WTC11 (cell line): ENCODE measurements at regions not wholly inside any gene's neighbourhood (a gene's known extent, or its start where the extent isn't known, plus 50 kb on each side); places are given as distances from the start of the nearest gene placed in this dataset.

Experiments
- ATAC-seq: fragments of 200-7000 bp; cut with Tn5 transposase; 2 replicates; pipeline ENCODE4 v1.10.0; 2021; ENCODE audit warnings: mild to moderate bottlenecking, moderate library complexity
- CTCF ChIA-PET: fragments of 300-600 bp; sonication (Branson Sonifier 250); formaldehyde crosslinking; loops from one replicate; lab custom pipeline; 2021; ENCODE audit warnings: antibody characterized with exemption; lab: Charles Lee
- POLR2A ChIA-PET: fragments of 350-600 bp; sonication (Branson Sonifier 250); formaldehyde crosslinking; loops from one replicate; lab custom pipeline; 2021; ENCODE audit warnings: antibody characterized with exemption; lab: Charles Lee
- DNase-seq: peaks from one replicate; pipeline ENCODE4 v3.0.0; 2021; ENCODE audit warnings: low spot score
- H3K27ac Mint-ChIP-seq: 2 replicates; pipeline ENCODE4 v1.8.0; 2021; ENCODE audit warnings: mixed read lengths
- H3K27me3 Mint-ChIP-seq: 2 replicates; pipeline ENCODE4 v1.8.0; 2021; ENCODE audit warnings: low read depth, mild to moderate bottlenecking, moderate library complexity, mixed read lengths
- H3K36me3 Mint-ChIP-seq: 2 replicates; pipeline ENCODE4 v1.8.0; 2021; ENCODE audit warnings: mixed read lengths
- H3K4me1 Mint-ChIP-seq: 2 replicates; pipeline ENCODE4 v1.8.0; 2022; ENCODE audit warnings: mixed read lengths
- H3K4me3 Mint-ChIP-seq: 2 replicates; pipeline ENCODE4 v1.8.0; 2021; ENCODE audit warnings: mild to moderate bottlenecking, moderate library complexity, mixed read lengths
- H3K9me3 Mint-ChIP-seq: 2 replicates; pipeline ENCODE4 v1.8.0; 2021; ENCODE audit warnings: mixed read lengths
- ELF4 ChIP-seq: sonication (generic); formaldehyde crosslinking; IDR thresholded peaks from 2 replicates; pipeline ENCODE4 v1.8.1; 2022; ENCODE audit warnings: low read depth, mild to moderate bottlenecking, moderate library complexity, missing genetic modification reagents
- IRF2 ChIP-seq: sonication (generic); formaldehyde crosslinking; IDR thresholded peaks from 2 replicates; pipeline ENCODE4 v1.8.0; 2022; ENCODE audit warnings: low read depth, missing genetic modification reagents, borderline replicate concordance
- JUN ChIP-seq: sonication (generic); formaldehyde crosslinking; IDR thresholded peaks from 2 replicates; pipeline ENCODE4 v1.8.0; 2023; ENCODE audit warnings: mild to moderate bottlenecking, missing genetic modification reagents
- NFYB ChIP-seq: sonication (generic); formaldehyde crosslinking; conservative IDR thresholded peaks from 2 replicates; pipeline ENCODE4 v1.8.0; 2022; ENCODE audit warnings: low read depth, missing genetic modification reagents
- NR1H2 ChIP-seq: sonication (generic); formaldehyde crosslinking; IDR thresholded peaks from 2 replicates; pipeline ENCODE4 v1.9.0; 2021; ENCODE audit warnings: mild to moderate bottlenecking, moderate library complexity, missing genetic modification reagents
- NR2C2 ChIP-seq: sonication (generic); formaldehyde crosslinking; IDR thresholded peaks from 2 replicates; pipeline ENCODE4 v1.8.0; 2022; ENCODE audit warnings: mild to moderate bottlenecking, missing genetic modification reagents
- PRRX2 ChIP-seq: fragments of 250-450 bp; sonication (Bioruptor Pico); IDR thresholded peaks from 2 replicates; pipeline ENCODE4 v1.8.0; 2021; ENCODE audit warnings: mild to moderate bottlenecking
- RORB ChIP-seq: fragments of 250-450 bp; sonication (Bioruptor Pico); IDR thresholded peaks from 2 replicates; pipeline ENCODE4 v1.9.0; 2021; ENCODE audit warnings: mild to moderate bottlenecking
- SMAD4 ChIP-seq: sonication (generic); formaldehyde crosslinking; IDR thresholded peaks from 2 replicates; pipeline ENCODE4 v1.8.0; 2022; ENCODE audit warnings: mild to moderate bottlenecking, missing genetic modification reagents
- ZNF138 ChIP-seq: sonication (generic); formaldehyde crosslinking; conservative IDR thresholded peaks from 2 replicates; pipeline ENCODE4 v1.8.1; 2022; ENCODE audit warnings: mild to moderate bottlenecking, moderate library complexity, missing genetic modification reagents
- ZNF263 ChIP-seq: sonication (generic); formaldehyde crosslinking; IDR thresholded peaks from 2 replicates; pipeline ENCODE4 v1.8.1; 2022; ENCODE audit warnings: low read depth, mild to moderate bottlenecking, moderate library complexity, missing genetic modification reagents
- ZNF396 ChIP-seq: fragments of 250-450 bp; sonication (Bioruptor Pico); IDR thresholded peaks from 2 replicates; pipeline ENCODE4 v1.8.0; 2021; ENCODE audit warnings: mild to moderate bottlenecking, moderate library complexity, borderline replicate concordance
- ZNF416 ChIP-seq: fragments of 250-450 bp; sonication (Bioruptor Pico); IDR thresholded peaks from 2 replicates; pipeline ENCODE4 v1.9.0; 2021; ENCODE audit warnings: mild to moderate bottlenecking, inconsistent platforms
- TF ChIP-seq, protein P1 (sequence below): fragments of 250-450 bp; sonication (Bioruptor Pico); IDR thresholded peaks from 2 replicates; pipeline ENCODE4 v1.9.0; 2021; ENCODE audit warnings: mild to moderate bottlenecking
- TF ChIP-seq, protein P2 (sequence below): sonication (generic); formaldehyde crosslinking; IDR thresholded peaks from 2 replicates; pipeline ENCODE4 v1.8.1; 2023; ENCODE audit warnings: mild to moderate bottlenecking, missing genetic modification reagents, moderate library complexity
- TF ChIP-seq, protein P3 (sequence below): sonication (generic); formaldehyde crosslinking; IDR thresholded peaks from 2 replicates; pipeline ENCODE4 v1.8.0; 2022; ENCODE audit warnings: missing genetic modification reagents
- TF ChIP-seq, protein P4 (sequence below): sonication (generic); formaldehyde crosslinking; IDR thresholded peaks from 2 replicates; pipeline ENCODE4 v1.8.1; 2023; ENCODE audit warnings: mild to moderate bottlenecking, missing genetic modification reagents, moderate library complexity
- TF ChIP-seq, protein P5 (sequence below): fragments of 250-450 bp; sonication (Bioruptor Pico); IDR thresholded peaks from 2 replicates; pipeline ENCODE4 v2.1.2; 2022; ENCODE audit warnings: mild to moderate bottlenecking, moderate library complexity
- TF ChIP-seq, protein P6 (sequence below): sonication (generic); formaldehyde crosslinking; IDR thresholded peaks from 2 replicates; pipeline ENCODE4 v1.8.1; 2022; ENCODE audit warnings: missing genetic modification reagents, borderline replicate concordance
- TF ChIP-seq, protein P7 (sequence below): sonication (generic); formaldehyde crosslinking; IDR thresholded peaks from 2 replicates; pipeline ENCODE4 v1.8.0; 2022; ENCODE audit warnings: mild to moderate bottlenecking, missing genetic modification reagents

DNA sequence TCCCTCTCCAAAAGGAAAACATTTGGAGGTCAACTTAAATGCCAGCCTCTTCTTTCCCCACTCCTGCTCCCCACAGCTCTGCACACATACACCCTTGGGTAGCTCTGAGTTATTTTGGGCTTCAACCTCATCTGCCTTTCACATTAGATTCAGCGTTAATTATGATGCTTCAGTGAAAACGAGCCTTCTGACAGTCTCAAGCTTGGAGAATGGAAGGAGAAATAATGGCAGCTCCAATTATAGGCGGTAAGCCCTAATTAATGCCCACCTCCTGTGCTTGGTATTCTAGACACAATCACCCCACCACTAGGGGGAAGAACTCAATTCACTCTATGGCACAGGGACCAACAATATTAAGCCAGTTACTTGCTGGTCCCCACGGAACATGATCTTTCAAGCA lies 397.9 kb downstream of the BRINP2 start (continued):
- TF ChIP-seq, protein P1, sequence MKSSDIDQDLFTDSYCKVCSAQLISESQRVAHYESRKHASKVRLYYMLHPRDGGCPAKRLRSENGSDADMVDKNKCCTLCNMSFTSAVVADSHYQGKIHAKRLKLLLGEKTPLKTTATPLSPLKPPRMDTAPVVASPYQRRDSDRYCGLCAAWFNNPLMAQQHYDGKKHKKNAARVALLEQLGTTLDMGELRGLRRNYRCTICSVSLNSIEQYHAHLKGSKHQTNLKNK: no peak
- TF ChIP-seq ELF4 (CRISPR knock-in tag) (no peak), PRRX2 (CRISPR knock-in tag) (no peak), RORB (CRISPR knock-in tag) (no peak), ZNF396 (CRISPR knock-in tag) (no peak), NFYB (CRISPR knock-in tag) (no peak), ZNF138 (CRISPR knock-in tag) (no peak), IRF2 (CRISPR knock-in tag) (no peak), ZNF263 (CRISPR knock-in tag) (no peak)
- TF ChIP-seq, protein P2, sequence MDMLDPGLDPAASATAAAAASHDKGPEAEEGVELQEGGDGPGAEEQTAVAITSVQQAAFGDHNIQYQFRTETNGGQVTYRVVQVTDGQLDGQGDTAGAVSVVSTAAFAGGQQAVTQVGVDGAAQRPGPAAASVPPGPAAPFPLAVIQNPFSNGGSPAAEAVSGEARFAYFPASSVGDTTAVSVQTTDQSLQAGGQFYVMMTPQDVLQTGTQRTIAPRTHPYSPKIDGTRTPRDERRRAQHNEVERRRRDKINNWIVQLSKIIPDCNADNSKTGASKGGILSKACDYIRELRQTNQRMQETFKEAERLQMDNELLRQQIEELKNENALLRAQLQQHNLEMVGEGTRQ (CRISPR knock-in tag): no peak

DNA sequence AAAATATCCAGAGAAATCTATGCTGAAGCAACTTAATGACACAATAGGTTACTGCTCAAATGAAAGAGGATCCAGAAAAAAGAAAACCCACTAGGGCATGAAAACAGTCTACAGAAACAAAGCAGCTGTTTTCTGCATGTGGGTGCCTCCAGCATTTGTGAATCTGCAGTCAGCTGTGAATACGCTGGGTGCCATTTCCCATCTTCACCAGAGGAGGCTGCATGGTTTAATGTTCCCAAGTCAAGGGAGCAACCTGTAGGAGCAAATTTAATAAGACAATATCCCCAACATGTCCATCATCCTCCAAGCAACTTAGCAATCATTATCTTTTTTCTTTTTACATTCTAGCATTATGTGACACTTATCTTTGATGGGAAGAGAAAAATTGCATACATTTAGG lies 396.6 kb downstream of the BRINP2 start:
- no peak overlapping the region for H3K4me3 Mint-ChIP-seq
- H3K27ac Mint-ChIP-seq: no peak overlapping the region
- ChIA-PET POLR2A (interaction anchor here (0.6 kb wide), 1 partner anchor 26 kb away, joined by 4 read pairs; no protein-coding TSS in a partner anchor), CTCF (interaction anchor here (0.6 to 1.4 kb wide), 3 partner anchors 10 to 381 kb away, joined by 3 read pairs; no protein-coding TSS in a partner anchor)
- no peak for TF ChIP-seq ZNF396 (CRISPR knock-in tag)
- TF ChIP-seq NR1H2 (CRISPR knock-in tag): no peak
- TF ChIP-seq, protein P3, sequence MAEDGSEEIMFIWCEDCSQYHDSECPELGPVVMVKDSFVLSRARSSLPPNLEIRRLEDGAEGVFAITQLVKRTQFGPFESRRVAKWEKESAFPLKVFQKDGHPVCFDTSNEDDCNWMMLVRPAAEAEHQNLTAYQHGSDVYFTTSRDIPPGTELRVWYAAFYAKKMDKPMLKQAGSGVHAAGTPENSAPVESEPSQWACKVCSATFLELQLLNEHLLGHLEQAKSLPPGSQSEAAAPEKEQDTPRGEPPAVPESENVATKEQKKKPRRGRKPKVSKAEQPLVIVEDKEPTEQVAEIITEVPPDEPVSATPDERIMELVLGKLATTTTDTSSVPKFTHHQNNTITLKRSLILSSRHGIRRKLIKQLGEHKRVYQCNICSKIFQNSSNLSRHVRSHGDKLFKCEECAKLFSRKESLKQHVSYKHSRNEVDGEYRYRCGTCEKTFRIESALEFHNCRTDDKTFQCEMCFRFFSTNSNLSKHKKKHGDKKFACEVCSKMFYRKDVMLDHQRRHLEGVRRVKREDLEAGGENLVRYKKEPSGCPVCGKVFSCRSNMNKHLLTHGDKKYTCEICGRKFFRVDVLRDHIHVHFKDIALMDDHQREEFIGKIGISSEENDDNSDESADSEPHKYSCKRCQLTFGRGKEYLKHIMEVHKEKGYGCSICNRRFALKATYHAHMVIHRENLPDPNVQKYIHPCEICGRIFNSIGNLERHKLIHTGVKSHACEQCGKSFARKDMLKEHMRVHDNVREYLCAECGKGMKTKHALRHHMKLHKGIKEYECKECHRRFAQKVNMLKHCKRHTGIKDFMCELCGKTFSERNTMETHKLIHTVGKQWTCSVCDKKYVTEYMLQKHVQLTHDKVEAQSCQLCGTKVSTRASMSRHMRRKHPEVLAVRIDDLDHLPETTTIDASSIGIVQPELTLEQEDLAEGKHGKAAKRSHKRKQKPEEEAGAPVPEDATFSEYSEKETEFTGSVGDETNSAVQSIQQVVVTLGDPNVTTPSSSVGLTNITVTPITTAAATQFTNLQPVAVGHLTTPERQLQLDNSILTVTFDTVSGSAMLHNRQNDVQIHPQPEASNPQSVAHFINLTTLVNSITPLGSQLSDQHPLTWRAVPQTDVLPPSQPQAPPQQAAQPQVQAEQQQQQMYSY (CRISPR knock-in tag): no peak
- TF ChIP-seq, protein P4, sequence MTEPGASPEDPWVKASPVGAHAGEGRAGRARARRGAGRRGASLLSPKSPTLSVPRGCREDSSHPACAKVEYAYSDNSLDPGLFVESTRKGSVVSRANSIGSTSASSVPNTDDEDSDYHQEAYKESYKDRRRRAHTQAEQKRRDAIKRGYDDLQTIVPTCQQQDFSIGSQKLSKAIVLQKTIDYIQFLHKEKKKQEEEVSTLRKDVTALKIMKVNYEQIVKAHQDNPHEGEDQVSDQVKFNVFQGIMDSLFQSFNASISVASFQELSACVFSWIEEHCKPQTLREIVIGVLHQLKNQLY: no peak
- TF ChIP-seq, protein P5, sequence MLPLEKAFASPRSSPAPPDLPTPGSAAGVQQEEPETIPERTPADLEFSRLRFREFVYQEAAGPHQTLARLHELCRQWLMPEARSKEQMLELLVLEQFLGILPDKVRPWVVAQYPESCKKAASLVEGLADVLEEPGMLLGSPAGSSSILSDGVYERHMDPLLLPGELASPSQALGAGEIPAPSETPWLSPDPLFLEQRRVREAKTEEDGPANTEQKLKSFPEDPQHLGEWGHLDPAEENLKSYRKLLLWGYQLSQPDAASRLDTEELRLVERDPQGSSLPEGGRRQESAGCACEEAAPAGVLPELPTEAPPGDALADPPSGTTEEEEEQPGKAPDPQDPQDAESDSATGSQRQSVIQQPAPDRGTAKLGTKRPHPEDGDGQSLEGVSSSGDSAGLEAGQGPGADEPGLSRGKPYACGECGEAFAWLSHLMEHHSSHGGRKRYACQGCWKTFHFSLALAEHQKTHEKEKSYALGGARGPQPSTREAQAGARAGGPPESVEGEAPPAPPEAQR (CRISPR knock-in tag): no peak
- no peak for TF ChIP-seq NR2C2 (CRISPR knock-in tag)
- TF ChIP-seq, protein P6, sequence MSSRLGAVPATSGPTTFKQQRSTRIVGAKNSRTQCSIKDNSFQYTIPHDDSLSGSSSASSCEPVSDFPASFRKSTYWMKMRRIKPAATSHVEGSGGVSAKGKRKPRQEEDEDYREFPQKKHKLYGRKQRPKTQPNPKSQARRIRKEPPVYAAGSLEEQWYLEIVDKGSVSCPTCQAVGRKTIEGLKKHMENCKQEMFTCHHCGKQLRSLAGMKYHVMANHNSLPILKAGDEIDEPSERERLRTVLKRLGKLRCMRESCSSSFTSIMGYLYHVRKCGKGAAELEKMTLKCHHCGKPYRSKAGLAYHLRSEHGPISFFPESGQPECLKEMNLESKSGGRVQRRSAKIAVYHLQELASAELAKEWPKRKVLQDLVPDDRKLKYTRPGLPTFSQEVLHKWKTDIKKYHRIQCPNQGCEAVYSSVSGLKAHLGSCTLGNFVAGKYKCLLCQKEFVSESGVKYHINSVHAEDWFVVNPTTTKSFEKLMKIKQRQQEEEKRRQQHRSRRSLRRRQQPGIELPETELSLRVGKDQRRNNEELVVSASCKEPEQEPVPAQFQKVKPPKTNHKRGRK (CRISPR knock-in tag): no peak
- TF ChIP-seq PRRX2 (CRISPR knock-in tag): no peak
- TF ChIP-seq JUN (CRISPR knock-in tag): no peak
- TF ChIP-seq ZNF416: no peak
- TF ChIP-seq RORB (CRISPR knock-in tag): no peak
- TF ChIP-seq SMAD4 (CRISPR knock-in tag): no peak
- TF ChIP-seq, protein P7, sequence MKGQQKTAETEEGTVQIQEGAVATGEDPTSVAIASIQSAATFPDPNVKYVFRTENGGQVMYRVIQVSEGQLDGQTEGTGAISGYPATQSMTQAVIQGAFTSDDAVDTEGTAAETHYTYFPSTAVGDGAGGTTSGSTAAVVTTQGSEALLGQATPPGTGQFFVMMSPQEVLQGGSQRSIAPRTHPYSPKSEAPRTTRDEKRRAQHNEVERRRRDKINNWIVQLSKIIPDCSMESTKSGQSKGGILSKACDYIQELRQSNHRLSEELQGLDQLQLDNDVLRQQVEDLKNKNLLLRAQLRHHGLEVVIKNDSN: no peak
- peak; percentile 71 for ATAC-seq
- H3K4me1 Mint-ChIP-seq: peaks cover 10% of the 10 kb centered on the region; the same call in 1 of the 2 replicates
- no peaks in the 10 kb centered on the region for H3K9me3 Mint-ChIP-seq
- peak; percentile 22 for DNase-seq
- H3K36me3 Mint-ChIP-seq: no peaks in the 10 kb centered on the region
- no peaks in the 10 kb centered on the region; the same call in 1 of the 2 replicates for H3K27me3 Mint-ChIP-seq
